NCI-H345 treated with DMSO at 0.1 percent for 48 hours (cell line): ENCODE measurements at regions not wholly inside any gene's neighbourhood (a gene's known extent, or its start where the extent isn't known, plus 50 kb on each side); places are given as distances from the start of the nearest gene placed in this dataset.
"Not testable (repeated sequence)": the region's sequence is repeated elsewhere in the genome, so short reads cannot be mapped to it uniquely, and the experiment has no call there.

Source experiments
- DNase-seq: peaks from one replicate; lab custom pipeline; 2025; ENCODE audit not compliant: unreplicated experiment; lab: John Stamatoyannopoulos, UW

DNA sequence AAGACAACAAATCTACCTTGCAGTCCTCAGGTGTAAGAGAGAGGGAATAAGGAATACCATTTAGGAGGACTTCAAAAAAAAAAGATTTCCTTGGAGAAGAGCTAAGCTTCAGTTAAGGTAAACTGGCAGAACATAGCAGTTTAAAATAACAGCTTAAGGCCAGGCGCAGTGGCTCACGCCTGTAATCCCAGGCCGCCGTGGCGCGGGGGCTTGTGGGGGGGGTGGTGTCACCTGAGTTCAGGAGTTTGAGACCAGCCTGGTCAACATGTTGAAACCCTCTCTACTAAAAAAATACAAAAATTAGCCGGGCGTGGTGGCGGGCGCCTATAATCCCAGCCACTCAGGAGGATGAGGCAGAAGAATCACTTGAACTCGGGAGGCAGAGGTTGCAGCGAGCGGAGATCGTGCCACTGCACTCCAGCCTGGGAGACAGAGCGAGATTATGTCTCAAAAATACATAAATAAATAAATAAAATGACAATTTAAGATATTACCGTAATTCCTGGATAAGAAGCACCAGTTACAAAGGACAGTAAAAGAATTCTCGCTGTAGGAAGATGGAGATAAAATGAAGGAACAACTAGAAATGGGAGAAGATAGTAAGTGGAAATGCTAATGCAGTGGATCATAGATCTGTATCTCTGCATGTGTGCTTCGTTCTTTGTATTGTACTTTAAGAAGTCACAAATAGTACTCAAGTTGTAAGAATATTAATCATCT is 1140.2 kb downstream of the NCAM2 start:
- DNase-seq = no peak

DNA sequence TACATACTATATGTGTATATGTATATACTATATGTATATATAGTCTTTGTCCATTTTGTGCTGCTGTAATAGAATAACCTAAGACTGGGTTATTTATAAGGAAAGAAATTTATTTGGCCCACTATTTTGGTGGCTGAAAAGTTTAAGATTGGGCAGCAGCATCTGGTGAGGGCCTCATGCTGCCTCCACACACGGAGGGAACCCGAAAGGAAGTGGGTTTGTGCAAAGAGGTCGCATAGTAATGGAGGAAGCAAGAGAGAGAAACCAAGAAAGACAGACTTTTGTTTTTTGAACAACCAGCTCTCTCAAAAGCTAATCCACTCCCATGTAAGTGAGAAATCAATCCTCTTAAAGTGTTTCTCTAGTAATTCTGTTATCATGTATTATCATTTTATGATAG is 1147.3 kb downstream of the NCAM2 start:
- DNase-seq = no peak

DNA sequence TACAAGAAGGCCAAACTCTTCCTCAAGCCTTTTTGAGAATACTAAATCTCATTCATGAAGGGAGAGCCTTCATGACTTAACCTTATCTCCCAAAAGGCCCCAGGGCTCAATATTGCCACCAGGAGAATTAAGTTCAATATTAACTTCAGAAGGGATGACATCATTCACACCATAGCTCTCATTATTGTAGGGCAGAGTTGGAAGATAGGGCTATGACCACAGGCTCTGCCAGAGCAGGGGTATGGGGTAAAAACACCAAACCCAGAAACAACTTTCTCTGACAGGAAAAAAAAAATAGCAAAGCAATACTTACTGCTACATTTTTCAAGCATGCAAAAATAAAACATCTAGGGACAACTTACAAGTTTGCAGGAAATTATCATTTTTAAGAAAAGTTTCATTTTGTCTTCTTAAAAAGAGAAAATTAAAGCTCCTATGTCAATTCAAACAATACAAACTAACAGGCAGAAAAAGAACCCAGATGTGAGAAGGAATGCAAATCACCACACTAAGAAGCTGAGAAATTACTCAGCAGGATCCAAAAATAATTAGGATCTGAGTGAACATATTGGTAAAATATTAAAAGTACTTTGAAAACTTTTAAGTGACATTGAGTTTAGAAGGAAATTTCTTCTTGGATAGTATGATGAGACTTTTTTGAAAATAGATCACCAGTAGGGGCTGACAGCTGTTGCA is 1156.5 kb downstream of the NCAM2 start:
- no peak for DNase-seq

DNA sequence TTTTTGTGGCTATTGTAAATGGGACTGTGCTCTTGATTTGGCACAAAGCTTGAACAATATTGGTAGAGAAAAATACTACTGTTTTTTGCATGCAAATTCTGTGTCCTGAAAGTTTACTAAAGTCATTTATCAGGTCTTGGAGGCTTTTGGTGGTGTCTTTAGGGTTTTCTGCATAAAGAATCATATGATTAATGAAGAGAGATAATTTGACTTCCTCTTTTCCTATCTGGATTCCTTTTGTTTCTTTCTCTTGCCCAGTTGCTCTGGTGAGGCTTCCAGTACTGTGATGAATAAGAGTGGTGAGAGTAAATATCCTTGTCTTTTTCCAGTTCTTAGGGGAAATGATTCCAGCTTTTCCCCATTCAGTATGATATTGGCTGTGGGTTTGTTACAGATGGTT is 1166.7 kb downstream of the NCAM2 start:
- no peak for DNase-seq

DNA sequence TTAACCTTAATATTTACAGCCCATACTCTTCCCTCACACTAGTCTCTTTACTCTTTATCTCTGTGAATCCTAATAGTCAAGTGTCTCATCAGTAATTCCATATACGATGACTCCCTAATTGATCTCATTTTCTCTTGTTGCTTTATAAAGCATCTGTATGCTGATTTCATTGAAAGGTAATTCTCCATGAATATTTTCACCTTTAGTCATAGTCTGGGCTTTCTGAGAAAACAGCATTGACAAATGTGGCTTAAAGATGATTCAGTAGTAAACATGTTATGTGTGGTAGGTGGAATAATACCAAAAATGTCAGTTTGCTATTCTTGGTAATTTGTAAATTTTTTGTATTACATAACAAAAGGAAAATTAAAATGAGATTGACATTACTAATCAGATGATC is 1176.5 kb downstream of the NCAM2 start:
- DNase-seq = no peak

DNA sequence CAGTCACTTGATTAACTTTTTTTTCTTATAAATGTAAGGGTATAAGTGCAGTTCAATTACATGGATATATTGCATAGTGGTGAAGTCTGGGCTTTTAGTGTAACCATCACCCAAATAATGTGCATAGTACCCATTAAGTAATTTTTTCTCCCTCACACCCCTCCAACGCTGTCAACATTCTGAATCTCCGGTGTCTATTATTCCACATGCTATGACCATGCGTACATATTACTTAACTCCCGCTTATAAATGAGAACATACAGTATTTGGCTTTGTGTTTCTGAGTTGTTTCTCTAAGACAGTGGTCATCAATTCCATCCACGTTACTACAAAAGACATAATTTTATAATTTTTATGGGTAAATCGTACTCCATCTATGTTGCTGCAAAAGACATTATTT is 1191.1 kb downstream of the NCAM2 start:
- no peak for DNase-seq

DNA sequence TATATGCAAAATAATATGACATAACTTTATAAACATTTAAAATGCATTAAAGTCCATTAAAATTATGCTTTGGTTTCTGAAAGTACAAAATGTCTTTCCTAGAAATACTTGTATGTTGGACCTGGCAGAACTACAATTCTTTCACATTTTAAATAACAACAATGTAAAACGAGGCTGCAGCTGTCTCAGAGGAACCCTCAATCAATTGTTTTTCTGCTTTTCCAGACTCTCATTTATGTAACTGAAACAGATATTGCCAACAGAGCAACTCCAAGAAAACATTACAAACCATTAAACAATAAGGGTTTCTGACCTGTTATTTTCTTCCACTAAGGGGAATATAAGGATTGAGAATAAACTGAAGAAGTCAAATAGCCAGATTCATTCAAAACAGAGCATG is 1193.4 kb downstream of the NCAM2 start:
- DNase-seq = no peak

DNA sequence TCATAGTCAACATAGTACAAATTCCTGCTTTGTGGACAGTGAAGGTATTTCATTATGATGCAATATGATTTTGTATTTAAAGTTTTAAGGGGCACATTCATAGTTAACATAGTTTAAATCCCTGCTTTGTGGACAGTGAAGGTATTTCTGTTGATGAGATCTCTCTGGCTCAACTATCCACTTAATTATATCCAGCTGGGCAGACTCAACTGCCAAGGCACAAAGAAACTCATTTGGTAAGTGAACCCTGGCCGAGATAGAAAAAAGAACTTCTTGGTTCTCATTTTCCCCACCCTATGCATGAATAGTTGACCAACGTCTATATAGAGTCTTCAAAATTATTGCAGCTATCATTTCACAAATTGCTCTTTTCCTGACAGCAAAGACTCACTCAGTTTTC is 1194.6 kb downstream of the NCAM2 start:
- DNase-seq = no peak

DNA sequence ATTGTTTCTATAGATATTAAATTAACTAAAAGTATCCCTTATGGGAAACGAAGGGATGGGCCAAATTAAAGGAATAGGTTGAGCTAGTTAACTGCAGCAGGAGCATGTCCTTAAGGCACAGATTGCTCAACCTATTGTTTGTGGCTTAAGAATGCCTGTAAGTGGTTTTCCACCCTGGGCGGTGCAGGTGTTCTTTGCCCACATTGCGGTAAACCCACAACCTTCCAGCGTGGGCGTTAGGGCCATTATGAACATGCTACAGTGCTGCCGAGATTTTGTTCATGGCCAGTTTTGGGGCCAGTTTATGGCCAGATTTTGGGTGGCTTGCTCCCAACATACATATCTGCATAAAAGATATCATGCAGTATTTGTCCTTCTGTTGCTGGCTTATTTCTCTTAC is 1196.8 kb downstream of the NCAM2 start:
- not testable (repeated sequence) for DNase-seq

DNA sequence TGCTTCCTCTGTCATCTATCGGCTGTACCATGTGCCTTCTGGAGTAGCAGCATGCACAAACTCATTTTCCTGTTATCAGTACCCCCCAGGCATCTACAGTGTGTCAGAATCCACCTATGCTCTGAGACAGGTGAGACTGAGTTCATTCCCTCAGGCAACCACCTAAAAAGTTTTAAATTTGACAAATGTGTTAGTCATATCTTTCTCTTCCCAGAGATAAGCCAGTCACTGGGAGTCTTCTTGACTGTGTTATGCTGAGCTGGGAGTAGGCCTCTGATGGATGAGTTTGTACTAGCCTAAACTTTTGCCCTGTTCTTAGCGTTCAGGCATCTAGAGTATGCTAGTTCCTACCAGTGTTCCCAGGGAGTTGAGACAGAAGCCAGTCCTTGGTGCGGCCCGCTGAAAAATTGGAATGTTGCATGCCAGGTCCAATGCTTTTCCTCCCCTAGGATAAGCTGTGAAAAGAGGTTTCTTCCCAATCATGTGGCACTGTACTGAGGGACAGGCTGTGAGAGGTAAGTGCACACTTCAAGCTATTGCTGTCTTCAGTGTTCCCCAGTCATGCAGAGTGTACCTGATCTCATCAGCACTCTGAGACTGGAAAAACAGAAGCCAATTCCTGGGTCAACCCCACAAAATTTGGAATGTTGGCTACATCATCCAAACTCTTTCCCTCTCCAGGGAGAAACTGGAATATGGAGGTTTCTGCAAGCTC is 1202.3 kb downstream of the NCAM2 start:
- no peak for DNase-seq

DNA sequence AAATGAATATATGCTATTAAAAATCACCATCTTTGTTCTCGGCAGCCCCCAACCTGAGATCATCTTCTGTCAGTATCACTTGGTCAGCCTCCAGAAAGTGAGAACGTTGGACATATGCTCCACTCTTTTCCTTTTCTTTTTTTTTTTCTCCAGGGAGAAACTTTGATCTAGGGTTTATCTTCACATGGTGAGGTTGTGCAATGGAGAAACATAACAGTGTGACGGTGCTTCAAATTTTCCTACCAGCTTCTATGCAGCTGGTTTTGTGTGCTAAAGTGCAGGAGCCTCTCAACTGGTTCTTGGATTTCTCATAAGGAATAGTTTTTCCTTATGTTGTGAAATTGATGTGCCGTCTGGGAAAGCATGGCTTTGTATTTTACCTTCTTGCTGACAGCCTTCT is 1202.9 kb downstream of the NCAM2 start:
- DNase-seq = no peak

DNA sequence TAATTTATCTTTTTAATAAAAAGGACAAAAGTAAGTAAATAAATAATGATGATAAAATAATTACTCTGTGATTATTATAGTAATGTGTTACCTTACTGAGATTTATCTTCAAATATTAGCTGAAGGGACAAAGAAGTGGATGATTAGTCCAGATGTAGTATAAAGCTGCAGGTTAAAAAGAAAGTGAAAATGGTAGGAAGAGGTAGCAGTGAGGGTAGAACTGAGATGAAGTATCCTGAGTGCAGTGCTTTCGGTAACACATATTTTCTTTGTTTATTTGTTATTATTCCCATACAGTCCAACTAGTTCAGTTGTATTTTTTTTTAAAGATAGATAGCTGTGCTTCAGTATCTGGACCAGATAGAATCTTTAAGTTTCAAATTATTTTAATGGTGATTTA is 1203.5 kb downstream of the NCAM2 start:
- DNase-seq = no peak

DNA sequence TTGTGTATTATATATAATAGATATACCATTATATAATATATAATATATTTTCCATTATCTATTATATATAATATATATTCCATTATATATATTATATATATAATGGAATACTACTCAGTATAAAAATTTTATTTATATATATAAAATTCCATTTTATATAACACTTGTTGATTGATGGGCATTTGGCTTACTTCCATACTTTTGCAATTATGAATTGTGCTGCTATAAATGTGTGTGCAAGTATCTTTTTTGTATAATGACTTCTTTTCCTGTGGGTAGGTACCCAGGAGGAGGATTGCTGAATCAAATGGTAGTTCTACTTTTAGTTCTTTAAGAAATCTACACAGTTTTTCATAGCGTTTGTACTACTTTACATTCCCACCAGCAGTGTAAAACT is 1211.1 kb downstream of the NCAM2 start:
- no peak for DNase-seq

DNA sequence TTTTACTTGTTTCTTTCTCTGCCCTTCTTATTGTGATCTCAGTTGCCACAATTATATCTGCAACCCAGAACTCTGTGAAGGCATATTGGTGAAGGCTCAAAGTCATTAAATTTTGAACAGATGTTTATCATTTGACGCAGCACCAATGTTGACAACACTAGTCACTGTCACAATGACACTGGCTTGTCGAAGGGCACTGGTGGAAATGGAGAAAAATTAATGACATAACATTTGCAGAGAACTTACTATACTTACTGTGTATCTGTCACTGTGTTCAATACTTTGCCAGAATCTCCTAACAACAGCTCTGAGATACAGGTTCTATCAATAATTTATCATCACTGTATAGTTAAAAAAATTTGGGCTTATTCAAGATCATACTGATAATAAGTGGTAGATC is 1213.7 kb downstream of the NCAM2 start:
- DNase-seq = no peak

DNA sequence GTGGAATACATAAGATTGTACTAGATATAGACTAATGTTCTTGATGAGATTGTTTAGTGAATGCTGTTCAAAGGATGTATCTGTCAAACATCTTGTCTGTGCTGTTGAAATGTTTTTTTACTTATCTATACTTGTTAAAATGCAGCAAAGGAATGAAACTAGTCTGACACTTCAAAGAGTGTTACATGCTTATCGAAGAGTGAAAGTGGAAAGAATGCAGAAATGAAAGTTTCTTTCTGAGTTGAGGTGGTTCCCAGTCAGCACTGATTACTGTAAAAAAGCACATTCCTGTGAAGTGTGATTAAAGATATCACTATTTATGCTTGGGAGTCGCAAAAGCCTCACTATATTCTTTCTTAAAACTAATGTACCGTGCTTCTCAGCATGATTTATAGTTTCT is 1225.2 kb downstream of the NCAM2 start:
- no peak for DNase-seq

DNA sequence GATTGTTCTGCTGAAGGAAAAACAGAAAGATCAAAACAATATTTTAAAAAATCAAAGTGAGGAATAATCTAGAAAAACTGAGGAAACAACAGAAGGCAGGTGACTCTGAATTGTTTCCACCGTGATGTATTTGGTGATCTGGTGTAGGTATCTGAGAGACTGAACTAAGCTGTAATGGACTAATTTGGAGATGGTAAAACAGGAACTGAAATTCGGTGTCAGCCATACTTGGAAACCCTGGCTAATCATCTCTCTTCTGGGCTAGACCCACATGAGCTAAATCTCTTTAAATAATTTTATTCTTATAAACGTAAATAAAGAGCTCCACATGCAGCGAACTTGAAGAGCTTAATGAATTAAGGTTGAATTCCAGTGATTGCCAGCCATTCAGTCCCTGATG is 1226.1 kb downstream of the NCAM2 start:
- no peak for DNase-seq

DNA sequence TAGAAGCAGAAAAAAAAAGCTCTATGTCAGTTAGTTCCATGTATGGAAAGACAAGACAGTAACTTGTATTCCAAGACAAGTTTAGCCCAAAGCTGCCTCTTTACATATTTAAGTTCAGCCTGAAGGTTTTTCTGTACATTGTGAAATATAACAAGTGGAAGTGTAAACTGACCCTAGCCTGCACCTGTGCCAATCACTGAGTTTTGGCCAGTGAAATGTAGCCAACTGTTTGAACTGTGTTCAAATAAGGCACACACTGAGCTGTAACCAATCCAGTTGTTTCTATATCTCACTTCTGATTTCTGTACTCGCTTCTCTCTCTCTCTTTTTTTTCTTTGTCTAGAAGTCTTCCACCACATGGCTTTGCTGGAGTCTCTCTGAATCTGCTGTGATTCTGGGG is 1227.1 kb downstream of the NCAM2 start:
- DNase-seq = no peak

DNA sequence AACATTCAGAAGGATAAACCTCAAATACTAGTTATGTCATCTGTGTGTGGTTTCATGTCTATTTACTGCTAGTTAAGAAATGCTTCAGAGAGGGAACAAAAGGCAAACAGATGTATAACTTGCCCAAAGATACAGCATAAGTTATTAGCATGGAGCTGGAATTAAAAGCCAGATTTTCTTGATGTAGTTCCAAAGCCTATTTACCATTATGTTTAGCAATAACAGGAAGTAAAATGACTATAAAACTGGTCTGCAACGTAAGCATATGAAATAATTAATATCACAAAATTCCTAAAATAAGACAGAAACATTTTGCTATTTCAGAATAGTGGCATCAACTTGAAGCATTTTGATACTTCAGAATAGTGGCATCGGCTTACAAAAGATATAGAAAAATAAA is 1232.8 kb downstream of the NCAM2 start:
- no peak for DNase-seq

DNA sequence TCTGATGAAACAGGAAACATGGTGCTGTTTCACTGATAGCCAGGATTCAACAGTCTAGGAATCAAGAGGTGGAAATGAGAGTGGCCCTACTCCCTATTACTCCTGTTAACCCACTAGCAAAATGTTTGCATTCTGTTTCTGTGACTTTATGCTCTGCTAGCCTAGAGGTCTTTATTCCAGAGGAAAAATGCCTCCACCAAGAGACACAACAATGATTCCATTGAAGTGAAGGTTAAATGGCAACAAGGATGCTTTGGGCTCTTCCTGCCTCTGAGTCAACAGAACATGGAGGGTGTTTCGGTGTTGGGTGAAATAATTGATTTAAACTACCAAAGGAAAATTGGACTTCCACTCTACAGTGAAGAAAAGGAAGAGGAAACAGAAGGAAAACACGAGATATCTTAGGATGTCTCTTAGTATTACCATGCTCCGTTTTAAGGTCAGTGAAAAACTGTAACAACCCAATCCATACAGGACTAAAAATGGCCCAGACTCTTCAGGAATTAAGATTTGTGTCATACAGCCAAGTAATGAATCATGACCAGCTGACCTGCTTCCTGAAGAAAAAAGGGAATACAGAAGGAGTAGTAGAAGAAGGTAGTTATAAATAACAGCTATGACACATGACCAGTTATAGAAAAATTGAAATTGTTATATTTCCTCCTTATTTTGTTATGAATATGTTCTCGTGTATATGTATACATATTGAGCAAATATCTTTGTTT is 1237.8 kb downstream of the NCAM2 start:
- DNase-seq = no peak

DNA sequence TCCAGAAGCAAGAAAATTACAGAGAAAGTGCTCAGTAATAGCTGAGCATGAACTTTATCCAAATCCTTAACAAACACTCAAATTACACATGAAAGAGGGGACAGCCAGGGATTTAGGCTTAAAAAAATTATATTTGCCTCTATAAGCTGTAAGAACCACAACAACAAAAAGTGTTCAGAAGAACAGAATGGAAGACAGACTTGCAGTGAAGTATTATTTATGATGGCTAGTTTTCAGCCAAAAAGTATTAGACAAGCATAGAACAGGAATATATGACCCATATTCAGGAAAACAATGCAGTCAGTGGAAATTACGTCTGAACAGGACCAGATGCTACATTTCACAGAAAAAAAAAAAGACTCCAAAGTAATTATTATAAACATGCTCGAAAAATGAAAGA is 1246.3 kb downstream of the NCAM2 start:
- DNase-seq = no peak

DNA sequence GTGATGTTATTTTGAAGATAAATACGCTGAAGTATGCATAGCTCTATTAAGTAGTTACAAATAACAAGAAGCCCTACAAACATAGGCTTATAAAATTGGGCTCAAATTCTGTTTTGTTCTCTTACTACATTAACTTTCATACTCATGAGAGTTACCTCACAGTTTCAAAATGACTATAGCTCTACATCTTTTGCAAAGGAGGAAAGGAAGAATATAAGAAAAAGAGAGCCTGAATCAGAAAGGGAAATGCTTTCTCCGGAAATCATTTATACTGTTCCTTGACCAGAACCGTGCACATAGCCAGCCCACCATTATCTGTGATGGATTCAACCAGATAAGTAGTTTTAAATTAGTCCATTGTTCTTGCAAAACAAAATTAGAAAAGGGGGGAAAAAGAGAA is 1252.1 kb downstream of the NCAM2 start:
- no peak for DNase-seq

DNA sequence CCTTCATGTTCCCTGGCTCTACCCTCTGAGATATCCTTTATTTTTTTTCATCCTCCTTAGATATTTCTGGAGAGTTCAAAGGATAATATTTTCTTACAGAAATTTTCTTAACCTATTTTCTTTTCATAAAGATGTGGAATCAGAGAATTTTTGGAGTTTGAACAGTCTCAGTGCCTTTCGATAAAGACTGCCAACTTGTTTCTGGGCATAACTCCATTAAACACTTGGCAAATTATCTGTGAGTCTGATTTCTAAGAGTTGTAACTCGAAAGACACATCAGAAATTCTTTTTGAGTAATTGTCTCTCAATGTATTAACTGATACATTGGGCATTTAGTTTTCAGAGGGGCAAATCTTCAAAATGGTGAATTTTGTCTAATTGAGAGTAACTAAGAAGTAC is 1255.6 kb downstream of the NCAM2 start:
- no peak for DNase-seq
